IMR-90 (cell line): ENCODE measurements at regions not wholly inside any gene's neighbourhood (a gene's known extent, or its start where the extent isn't known, plus 50 kb on each side); places are given as distances from the start of the nearest gene placed in this dataset.

Experiments
- ATAC-seq: fragments of 200-7000 bp; cut with Tn5 transposase; 2 replicates; pipeline ENCODE4 v1.9.1; 2020; ENCODE audit warnings: low read depth, mild to moderate bottlenecking, moderate library complexity
- BruUV-seq: library from RNA; stranded (reverse); fragments of 400-500 nt; replicated peaks from 2 replicates; lab custom pipeline; 2021; lab: Mats Ljungman, UMichigan
- CTCF ChIA-PET: fragments of 300-600 bp; formaldehyde crosslinking; extraction: SDS; loops from one replicate; lab custom pipeline; 2021; ENCODE audit warnings: antibody characterized with exemption; lab: Yijun Ruan, JAX
- POLR2A ChIA-PET: fragments of 300-600 bp; sonication (Branson Sonifier 250); formaldehyde crosslinking; loops from one replicate; lab custom pipeline; 2022; ENCODE audit warnings: antibody characterized with exemption; ENCODE audit not compliant: unreplicated experiment; lab: Charles Lee
- DNase-seq: peaks from one replicate; pipeline ENCODE4 v3.0.0; 2013
- H2AFZ ChIP-seq: replicated peaks from 2 replicates; pipeline ENCODE3; 2013; ENCODE audit warnings: low read length, mild to moderate bottlenecking; ENCODE audit not compliant: poor library complexity
- H2AK5ac ChIP-seq: 2 replicates; pipeline ENCODE4 v1.6.1; 2013; ENCODE audit warnings: low read depth, low read length, inconsistent platforms
- H2AK9ac ChIP-seq: replicated peaks from 2 replicates; pipeline ENCODE3; 2013; ENCODE audit warnings: mild to moderate bottlenecking, low read depth, low read length, moderate library complexity; ENCODE audit not compliant: poor library complexity
- H2BK120ac ChIP-seq: 2 replicates; pipeline ENCODE4 v1.6.1; 2013; ENCODE audit warnings: low read depth, low read length, inconsistent platforms
- H2BK15ac ChIP-seq: 3 replicates; pipeline ENCODE4 v1.6.1; 2013; ENCODE audit warnings: low read depth, low read length, inconsistent platforms
- H2BK20ac ChIP-seq: 2 replicates; pipeline ENCODE4 v1.6.1; 2013; ENCODE audit warnings: low read depth, mild to moderate bottlenecking, inconsistent platforms, low read length, moderate library complexity
- H2BK5ac ChIP-seq: 2 replicates; pipeline ENCODE4 v1.6.1; 2013; ENCODE audit warnings: mild to moderate bottlenecking, low read depth, low read length, inconsistent platforms; ENCODE audit not compliant: poor library complexity, severe bottlenecking
- H3K14ac ChIP-seq: replicated peaks from 2 replicates; pipeline ENCODE4 v1.6.1; 2013; ENCODE audit warnings: low read depth, low read length, inconsistent platforms
- H3K18ac ChIP-seq: 2 replicates; pipeline ENCODE4 v1.6.1; 2013; ENCODE audit warnings: low read depth, low read length, control low read depth
- H3K23ac ChIP-seq: 2 replicates; pipeline ENCODE4 v1.6.1; 2013; ENCODE audit warnings: low read depth, low read length, inconsistent platforms
- H3K27ac ChIP-seq: 2 replicates; pipeline ENCODE4 v1.5.1; 2013; ENCODE audit warnings: mild to moderate bottlenecking, control low read depth, low read length; ENCODE audit not compliant: insufficient read depth
- H3K27me3 ChIP-seq: 2 replicates; pipeline ENCODE4 v1.6.1; 2013; ENCODE audit warnings: low read length; ENCODE audit not compliant: control insufficient read depth, insufficient read depth
- H3K36me3 ChIP-seq: 2 replicates; pipeline ENCODE4 v1.6.1; 2013; ENCODE audit warnings: low read length, mixed read lengths; ENCODE audit not compliant: control insufficient read depth, insufficient read depth
- H3K4ac ChIP-seq: 2 replicates; pipeline ENCODE4 v1.6.1; 2013; ENCODE audit warnings: low read depth, low read length, inconsistent platforms
- H3K4me1 ChIP-seq: 2 replicates; pipeline ENCODE4 v1.6.1; 2013; ENCODE audit warnings: low read length, mixed read lengths; ENCODE audit not compliant: control insufficient read depth, insufficient read depth
- H3K4me2 ChIP-seq: 2 replicates; pipeline ENCODE4 v1.6.1; 2013; ENCODE audit warnings: low read depth, mild to moderate bottlenecking, control low read depth, low read length, moderate library complexity
- H3K4me3 ChIP-seq: 2 replicates; pipeline ENCODE4 v1.5.1; 2013; ENCODE audit warnings: low read depth, mild to moderate bottlenecking, control low read depth, low read length, moderate library complexity; ENCODE audit not compliant: insufficient read depth
- H3K56ac ChIP-seq: 2 replicates; pipeline ENCODE4 v1.6.1; 2013; ENCODE audit warnings: low read length, inconsistent platforms; ENCODE audit not compliant: insufficient read depth; ENCODE audit errors: extremely low read depth
- H3K79me1 ChIP-seq, 2 experiments: 2 replicates each; pipeline ENCODE4 v1.6.1; 2013; ENCODE audit warnings: low read length in 2 of 2, inconsistent platforms in 1 of 2, low read depth in 1 of 2
- H3K9ac ChIP-seq: 2 replicates; pipeline ENCODE4 v1.6.1; 2013; ENCODE audit warnings: low read depth, low read length, control low read depth
- H3K9me1 ChIP-seq: 2 replicates; pipeline ENCODE4 v1.6.1; 2013; ENCODE audit warnings: low read length, inconsistent platforms; ENCODE audit not compliant: insufficient read depth
- H3K9me3 ChIP-seq: 2 replicates; pipeline ENCODE4 v1.6.1; 2013; ENCODE audit warnings: low read length; ENCODE audit not compliant: control insufficient read depth, insufficient read depth
- H4K20me1 ChIP-seq: 2 replicates; pipeline ENCODE4 v1.6.1; 2013; ENCODE audit warnings: low read length, inconsistent platforms; ENCODE audit not compliant: insufficient read depth
- H4K5ac ChIP-seq: 2 replicates; pipeline ENCODE4 v1.6.1; 2013; ENCODE audit warnings: mild to moderate bottlenecking, low read depth, low read length, control low read depth
- H4K8ac ChIP-seq, 2 experiments: 2 replicates each; pipeline ENCODE4 v1.6.1; 2013; ENCODE audit warnings: low read depth in 2 of 2, low read length in 2 of 2, control low read depth in 1 of 2, inconsistent platforms in 1 of 2
- H4K91ac ChIP-seq: 2 replicates; pipeline ENCODE4 v1.6.1; 2013; ENCODE audit warnings: low read depth, low read length, inconsistent platforms; ENCODE audit not compliant: insufficient read depth
- BHLHE40 ChIP-seq: fragments of 150-350 bp; IDR thresholded peaks from 2 replicates; pipeline ENCODE4 v1.6.1; 2016; ENCODE audit warnings: mild to moderate bottlenecking, low read depth, low read length
- CEBPB ChIP-seq: IDR thresholded peaks from 2 replicates; pipeline ENCODE4 v1.6.1; 2012; ENCODE audit warnings: low read depth, low read length, improper control_type of control experiment
- CHD1 ChIP-seq: IDR thresholded peaks from 2 replicates; pipeline ENCODE4 v1.6.1; 2012; ENCODE audit warnings: low read depth, low read length, improper control_type of control experiment
- CTCF ChIP-seq: conservative IDR thresholded peaks from 2 replicates; pipeline ENCODE4 v1.5.1; 2012; ENCODE audit warnings: mild to moderate bottlenecking, low read depth, low read length, improper control_type of control experiment
- FOS ChIP-seq: fragments of 150-350 bp; IDR thresholded peaks from 2 replicates; pipeline ENCODE4 v1.6.1; 2016; ENCODE audit warnings: low read depth, low read length
- MAFK ChIP-seq: IDR thresholded peaks from 2 replicates; pipeline ENCODE4 v1.6.1; 2012; ENCODE audit warnings: low read depth, low read length, improper control_type of control experiment
- MAZ ChIP-seq: IDR thresholded peaks from 2 replicates; pipeline ENCODE4 v1.6.1; 2012; ENCODE audit warnings: low read depth, mild to moderate bottlenecking, low read length, improper control_type of control experiment, moderate library complexity, borderline replicate concordance
- MXI1 ChIP-seq: IDR thresholded peaks from 2 replicates; pipeline ENCODE4 v1.6.1; 2012; ENCODE audit warnings: low read depth, mild to moderate bottlenecking, low read length, moderate library complexity, borderline replicate concordance
- NFE2L2 ChIP-seq: fragments of 150-350 bp; IDR thresholded peaks from 2 replicates; pipeline ENCODE4 v1.6.1; 2016; ENCODE audit warnings: low read depth, mild to moderate bottlenecking, low read length
- POLR2A ChIP-seq: IDR thresholded peaks from 2 replicates; pipeline ENCODE4 v1.6.1; 2012; ENCODE audit warnings: mild to moderate bottlenecking, low read depth, low read length
- RAD21 ChIP-seq: IDR thresholded peaks from 2 replicates; pipeline ENCODE4 v1.6.1; 2012; ENCODE audit warnings: low read length, improper control_type of control experiment
- RCOR1 ChIP-seq: IDR thresholded peaks from 2 replicates; pipeline ENCODE4 v1.6.1; 2012; ENCODE audit warnings: mild to moderate bottlenecking, low read length, improper control_type of control experiment; ENCODE audit not compliant: insufficient replicate concordance
- RFX5 ChIP-seq: IDR thresholded peaks from 2 replicates; pipeline ENCODE4 v1.8.0; 2012; ENCODE audit warnings: low read depth, mild to moderate bottlenecking, low read length, moderate library complexity
- SMC3 ChIP-seq: fragments of 150-350 bp; IDR thresholded peaks from 2 replicates; pipeline ENCODE4 v1.6.1; 2016; ENCODE audit warnings: low read depth, mild to moderate bottlenecking, antibody characterized with exemption, low read length, moderate library complexity
- WGBS, 2 experiments: methylation state at CpG; one replicate each; pipeline versions ENCODE4 v1.1.5 to v1.1.7; 2013; ENCODE audit warnings: missing lambda C conversion rate in 2 of 2; ENCODE audit not compliant: insufficient read length in 1 of 2; ENCODE audit errors: extremely low coverage in 2 of 2; 5-methylcytosine and 5-hydroxymethylcytosine counted together
- dilution Hi-C: fragments of 300-500 bp; cut with HindIII; formaldehyde crosslinking; loops from one replicate; pipeline ENCODE4 v1.14.3; 2018; ENCODE audit warnings: low sequenced_read_pairs; ENCODE audit not compliant: unreplicated experiment
- in situ Hi-C: fragments of 300-500 bp; cut with MboI; formaldehyde crosslinking; loops from 3 replicates; pipeline ENCODE4 v1.14.3; 2019; ENCODE audit warnings: low sequenced_read_pairs, inconsistent platforms, mixed read lengths
- intact Hi-C: fragments of 100-400 bp; cut with micrococcal nuclease; formaldehyde crosslinking; loops from 2 replicates; pipeline ENCODE4 v1.10.0; 2022
- TF ChIP-seq, protein P1 (sequence below): fragments of 150-350 bp; IDR thresholded peaks from 2 replicates; pipeline ENCODE4 v1.6.1; 2017; ENCODE audit warnings: mild to moderate bottlenecking, antibody characterized with exemption, low read length, low read depth
- TF ChIP-seq, protein P2 (sequence below): fragments of 150-350 bp; IDR thresholded peaks from 2 replicates; pipeline ENCODE4 v1.6.1; 2016; ENCODE audit warnings: low read depth, mild to moderate bottlenecking, low read length, moderate library complexity, borderline replicate concordance

DNA sequence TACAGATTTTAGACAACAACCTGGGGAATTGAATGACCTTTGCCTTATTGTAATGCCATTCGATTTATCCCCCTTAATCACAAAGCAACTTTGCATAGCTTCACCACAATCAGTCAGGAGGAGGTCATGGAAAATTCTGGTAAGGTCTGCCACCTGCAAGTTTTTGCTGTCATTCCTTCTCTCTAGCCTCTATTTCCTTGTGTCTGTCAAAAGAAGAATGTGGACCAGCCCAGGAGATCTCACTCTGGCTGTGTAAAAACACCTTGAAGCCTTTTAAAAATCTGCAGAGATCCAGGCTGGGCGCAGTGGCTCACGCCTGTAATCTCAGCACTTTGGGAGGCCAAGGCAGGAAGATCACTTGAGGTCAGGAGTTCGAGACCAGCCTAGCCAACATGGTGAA lies 74.1 kb upstream of the BZW1 start:
- Histone ChIP-seq H2BK120ac (no peak overlapping the region), H4K91ac (peak overlapping the region; percentile 0; the same call in 1 of the 2 replicates), H3K36me3 (no peaks in the 10 kb centered on the region), H3K4me2 (no peak overlapping the region), H2AK5ac (no peak overlapping the region), H3K23ac (no peak overlapping the region), H4K20me1 (no peaks in the 10 kb centered on the region), H2AK9ac (no peak overlapping the region), H3K9me3 (no peaks in the 10 kb centered on the region), H3K9me1 (no peaks in the 10 kb centered on the region; the same call in 1 of the 2 replicates), H3K27ac (no peak overlapping the region), H3K18ac (no peak overlapping the region), H3K9ac (no peak overlapping the region), H2BK15ac (peak overlapping the region; percentile 1; the same call in 1 of the 3 replicates), H2AFZ (no peak overlapping the region), H3K4ac (no peak overlapping the region), H3K4me3 (no peak overlapping the region), H3K79me1 (no peaks in the 10 kb centered on the region), H4K5ac (no peak overlapping the region), H2BK20ac (no peak overlapping the region; the same call in 1 of the 2 replicates), H3K14ac (no peak overlapping the region), H3K27me3 (no peaks in the 10 kb centered on the region), H2BK5ac (no peak overlapping the region), H3K4me1 (peaks cover 9% of the 10 kb centered on the region), H3K56ac (no peak overlapping the region), H4K8ac (no peak overlapping the region)
- DNase-seq (no peak), ATAC-seq (no peak)
- in situ Hi-C loops (no loop called here), intact Hi-C loops (no loop called here), dilution Hi-C loops (no loop called here)
- BruUV-seq, result no TSS peak
- POLR2A ChIA-PET, result no interaction called here
- CTCF ChIA-PET, result interaction anchor here (1.0 kb wide), 1 partner anchor 764 kb away, joined by 3 read pairs; no protein-coding TSS in a partner anchor
- WGBS, 2 experiments, result 100% methylated on average over 3 of the region's 4 CpGs; no CpG with 5 or more reads in 1 of the 2 experiments
- TF ChIP-seq POLR2A (no peak), BHLHE40 (no peak), SMC3 (no peak), RCOR1 (no peak), MXI1 (no peak), MAZ (no peak), MAFK (no peak), CHD1 (no peak), RFX5 (no peak), RAD21 (no peak), NFE2L2 (no peak), CTCF (no peak), CEBPB (no peak), FOS (no peak)
- TF ChIP-seq, protein P1, sequence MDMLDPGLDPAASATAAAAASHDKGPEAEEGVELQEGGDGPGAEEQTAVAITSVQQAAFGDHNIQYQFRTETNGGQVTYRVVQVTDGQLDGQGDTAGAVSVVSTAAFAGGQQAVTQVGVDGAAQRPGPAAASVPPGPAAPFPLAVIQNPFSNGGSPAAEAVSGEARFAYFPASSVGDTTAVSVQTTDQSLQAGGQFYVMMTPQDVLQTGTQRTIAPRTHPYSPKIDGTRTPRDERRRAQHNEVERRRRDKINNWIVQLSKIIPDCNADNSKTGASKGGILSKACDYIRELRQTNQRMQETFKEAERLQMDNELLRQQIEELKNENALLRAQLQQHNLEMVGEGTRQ, result no peak
- TF ChIP-seq, protein P2, sequence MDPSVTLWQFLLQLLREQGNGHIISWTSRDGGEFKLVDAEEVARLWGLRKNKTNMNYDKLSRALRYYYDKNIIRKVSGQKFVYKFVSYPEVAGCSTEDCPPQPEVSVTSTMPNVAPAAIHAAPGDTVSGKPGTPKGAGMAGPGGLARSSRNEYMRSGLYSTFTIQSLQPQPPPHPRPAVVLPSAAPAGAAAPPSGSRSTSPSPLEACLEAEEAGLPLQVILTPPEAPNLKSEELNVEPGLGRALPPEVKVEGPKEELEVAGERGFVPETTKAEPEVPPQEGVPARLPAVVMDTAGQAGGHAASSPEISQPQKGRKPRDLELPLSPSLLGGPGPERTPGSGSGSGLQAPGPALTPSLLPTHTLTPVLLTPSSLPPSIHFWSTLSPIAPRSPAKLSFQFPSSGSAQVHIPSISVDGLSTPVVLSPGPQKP, result no peak
